ENCODE measurements at regions not wholly inside any gene's neighbourhood (a gene's known extent, or its start where the extent isn't known, plus 50 kb on each side); places are given as distances from the start of the nearest gene placed in this dataset.

GRCh38 chr2:199627417-199627816 is 169.7 kb upstream of the SATB2 start:
- peak; percentile 22 for DNase-seq (ENCODE audit: low spot score)

- DNase-seq (ENCODE audit: low spot score) = no peak
Measured at GRCh38 chr2:199624958-199625357, 167.2 kb upstream of the SATB2 start.

GRCh38 chr2:199612509-199613130 is 154.9 kb upstream of the SATB2 start:
- DNase-seq (ENCODE audit: low spot score) = no peak

GRCh38 chr2:199607914-199608313 is 150.2 kb upstream of the SATB2 start:
- no peak for DNase-seq (ENCODE audit: low spot score)

- DNase-seq (ENCODE audit: low spot score) = no peak
Measured at GRCh38 chr2:199606193-199606780, 148.5 kb upstream of the SATB2 start.

GRCh38 chr2:199603721-199604291 is 146.1 kb upstream of the SATB2 start:
- no peak for DNase-seq (ENCODE audit: low spot score)

- DNase-seq (ENCODE audit: low spot score) = no peak
Measured at GRCh38 chr2:199602896-199603717, 145.4 kb upstream of the SATB2 start.

GRCh38 chr2:199602271-199602895 is 144.6 kb upstream of the SATB2 start:
- DNase-seq (ENCODE audit: low spot score) = peak; percentile 36

GRCh38 chr2:199596549-199596948 is 138.8 kb upstream of the SATB2 start:
- DNase-seq (ENCODE audit: low spot score) = peak; percentile 57

- DNase-seq (ENCODE audit: low spot score) = no peak
Measured at GRCh38 chr2:199594443-199594842, 136.7 kb upstream of the SATB2 start.

GRCh38 chr2:199591826-199592225 is 134.1 kb upstream of the SATB2 start:
- no peak for DNase-seq (ENCODE audit: low spot score)

GRCh38 chr2:199590321-199591203 is 132.8 kb upstream of the SATB2 start:
- DNase-seq (ENCODE audit: low spot score) = no peak

GRCh38 chr2:199589306-199589705 is 131.6 kb upstream of the SATB2 start:
- DNase-seq (ENCODE audit: low spot score) = no peak

GRCh38 chr2:199588054-199588453 is 130.3 kb upstream of the SATB2 start:
- no peak for DNase-seq (ENCODE audit: low spot score)

GRCh38 chr2:199586646-199587045 is 128.9 kb upstream of the SATB2 start:
- no peak for DNase-seq (ENCODE audit: low spot score)

GRCh38 chr2:199583676-199584075 is 125.9 kb upstream of the SATB2 start:
- DNase-seq (ENCODE audit: low spot score) = no peak

GRCh38 chr2:199581935-199582360 is 124.2 kb upstream of the SATB2 start:
- DNase-seq (ENCODE audit: low spot score) = no peak

- DNase-seq (ENCODE audit: low spot score) = no peak
Measured at GRCh38 chr2:199581408-199581807, 123.7 kb upstream of the SATB2 start.

- DNase-seq (ENCODE audit: low spot score) = no peak
Measured at GRCh38 chr2:199575416-199575815, 117.7 kb upstream of the SATB2 start.

- DNase-seq (ENCODE audit: low spot score) = no peak
Measured at GRCh38 chr2:199572571-199572970, 114.8 kb upstream of the SATB2 start.

- no peak for DNase-seq (ENCODE audit: low spot score)
Measured at GRCh38 chr2:199570934-199571333, 113.2 kb upstream of the SATB2 start.
